Left ventricle myocardium inferior (tissue), 1 donor: ENCODE measurements at regions not wholly inside any gene's neighbourhood (a gene's known extent, or its start where the extent isn't known, plus 50 kb on each side); places are given as distances from the start of the nearest gene placed in this dataset.

Experiments used
- DNase-seq: peaks from one replicate; pipeline ENCODE4 v3.0.0-alpha.2; 2020
- H3K27ac ChIP-seq: fragments of 200-600 bp; replicated peaks from 2 replicates; pipeline ENCODE4 v1.8.0; 2021
- H3K27me3 ChIP-seq: fragments of 200-600 bp; 2 replicates; pipeline ENCODE4 v1.8.0; 2021; ENCODE audit warnings: low read depth
- H3K36me3 ChIP-seq: fragments of 200-600 bp; 2 replicates; pipeline ENCODE4 v1.8.0; 2021
- H3K4me1 ChIP-seq: fragments of 200-600 bp; 2 replicates; pipeline ENCODE4 v1.8.0; 2021
- H3K4me3 ChIP-seq: fragments of 200-600 bp; 2 replicates; pipeline ENCODE4 v1.8.0; 2021; ENCODE audit warnings: mild to moderate bottlenecking, moderate library complexity
- H3K9me3 ChIP-seq: fragments of 200-600 bp; replicated peaks from 2 replicates; pipeline ENCODE4 v1.8.0; 2021
- intact Hi-C: fragments of 100-400 bp; cut with micrococcal nuclease; formaldehyde crosslinking; loops from one replicate; pipeline ENCODE4 v1.11.0; 2022
- TF ChIP-seq, protein P1 (sequence below): fragments of 200-600 bp; IDR thresholded peaks from 2 replicates; pipeline ENCODE4 v1.8.0; 2021; ENCODE audit warnings: antibody characterized with exemption, mild to moderate bottlenecking, borderline replicate concordance
- donor health status: DM: no; HTN: yes; CAD: no; lungs with severe emphysema.

DNA sequence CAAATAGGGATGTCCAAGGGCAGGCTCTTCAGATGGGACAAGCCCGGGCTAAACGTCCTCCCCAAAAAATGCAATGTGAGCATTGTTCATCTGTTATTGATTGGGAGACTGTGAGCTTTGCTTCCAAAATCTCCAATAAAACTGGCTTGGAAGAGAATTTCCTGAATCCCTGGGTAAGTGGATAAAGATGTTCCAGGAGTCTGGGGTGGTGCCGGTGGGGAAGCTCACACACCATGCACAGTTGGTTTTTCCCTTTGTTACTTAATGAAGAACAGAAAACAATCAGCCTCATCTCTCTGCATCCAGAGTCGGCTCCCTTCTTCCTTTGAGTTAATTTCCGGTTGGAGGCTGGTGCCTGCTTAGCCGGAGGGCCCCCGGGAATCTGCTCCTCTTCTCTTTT is 72.1 kb upstream of the ZBTB40 start:
- no peak overlapping the region for H3K4me3 ChIP-seq
- TF ChIP-seq, protein P1, sequence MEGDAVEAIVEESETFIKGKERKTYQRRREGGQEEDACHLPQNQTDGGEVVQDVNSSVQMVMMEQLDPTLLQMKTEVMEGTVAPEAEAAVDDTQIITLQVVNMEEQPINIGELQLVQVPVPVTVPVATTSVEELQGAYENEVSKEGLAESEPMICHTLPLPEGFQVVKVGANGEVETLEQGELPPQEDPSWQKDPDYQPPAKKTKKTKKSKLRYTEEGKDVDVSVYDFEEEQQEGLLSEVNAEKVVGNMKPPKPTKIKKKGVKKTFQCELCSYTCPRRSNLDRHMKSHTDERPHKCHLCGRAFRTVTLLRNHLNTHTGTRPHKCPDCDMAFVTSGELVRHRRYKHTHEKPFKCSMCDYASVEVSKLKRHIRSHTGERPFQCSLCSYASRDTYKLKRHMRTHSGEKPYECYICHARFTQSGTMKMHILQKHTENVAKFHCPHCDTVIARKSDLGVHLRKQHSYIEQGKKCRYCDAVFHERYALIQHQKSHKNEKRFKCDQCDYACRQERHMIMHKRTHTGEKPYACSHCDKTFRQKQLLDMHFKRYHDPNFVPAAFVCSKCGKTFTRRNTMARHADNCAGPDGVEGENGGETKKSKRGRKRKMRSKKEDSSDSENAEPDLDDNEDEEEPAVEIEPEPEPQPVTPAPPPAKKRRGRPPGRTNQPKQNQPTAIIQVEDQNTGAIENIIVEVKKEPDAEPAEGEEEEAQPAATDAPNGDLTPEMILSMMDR, result no peak
- H3K27me3 ChIP-seq, result peaks cover 88% of the 10 kb centered on the region
- intact Hi-C loops, result no loop called here
- H3K36me3 ChIP-seq, result no peaks in the 10 kb centered on the region
- H3K9me3 ChIP-seq, result no peaks in the 10 kb centered on the region
- H3K4me1 ChIP-seq, result no peaks in the 10 kb centered on the region
- no peak for DNase-seq
- no peak overlapping the region for H3K27ac ChIP-seq

- peaks cover 88% of the 10 kb centered on the region for H3K27me3 ChIP-seq
- DNase-seq, result no peak
- intact Hi-C loops, result no loop called here
Measured at GRCh38 chr1:22380024-22380785, 71.4 kb upstream of the ZBTB40 start.

GRCh38 chr1:22383526-22384294 is 67.9 kb upstream of the ZBTB40 start:
- intact Hi-C loops, result no loop called here
- DNase-seq, result no peak
- Histone ChIP-seq H3K4me3 (no peak overlapping the region), H3K36me3 (no peaks in the 10 kb centered on the region), H3K9me3 (no peaks in the 10 kb centered on the region), H3K27ac (no peak overlapping the region), H3K4me1 (no peaks in the 10 kb centered on the region), H3K27me3 (peaks cover 98% of the 10 kb centered on the region)
- TF ChIP-seq, protein P1, result no peak

More at GRCh38 chr1:22380024-22380785, 71.4 kb upstream of the ZBTB40 start:
- H3K36me3 ChIP-seq, result no peaks in the 10 kb centered on the region
- no peaks in the 10 kb centered on the region for H3K9me3 ChIP-seq
- TF ChIP-seq, protein P1, result no peak
- H3K27ac ChIP-seq, result no peak overlapping the region
- H3K4me3 ChIP-seq, result no peak overlapping the region
- no peaks in the 10 kb centered on the region for H3K4me1 ChIP-seq

- no peak for DNase-seq
- peaks cover 98% of the 10 kb centered on the region for H3K27me3 ChIP-seq
Measured at GRCh38 chr1:22385537-22385936, 66.1 kb upstream of the ZBTB40 start.

GRCh38 chr1:22386774-22387173 is 64.9 kb upstream of the ZBTB40 start:
- DNase-seq, result no peak
- peaks cover 99% of the 10 kb centered on the region for H3K27me3 ChIP-seq
- intact Hi-C loops, result no loop called here

More at GRCh38 chr1:22385537-22385936, 66.1 kb upstream of the ZBTB40 start:
- intact Hi-C loops, result no loop called here
- Histone ChIP-seq H3K9me3 (no peaks in the 10 kb centered on the region), H3K27ac (no peak overlapping the region), H3K4me3 (no peak overlapping the region), H3K4me1 (no peaks in the 10 kb centered on the region), H3K36me3 (no peaks in the 10 kb centered on the region)
- TF ChIP-seq, protein P1, result no peak

More at GRCh38 chr1:22386774-22387173, 64.9 kb upstream of the ZBTB40 start:
- TF ChIP-seq, protein P1, result no peak
- Histone ChIP-seq H3K4me3 (no peak overlapping the region), H3K4me1 (no peaks in the 10 kb centered on the region), H3K27ac (no peak overlapping the region), H3K9me3 (no peaks in the 10 kb centered on the region), H3K36me3 (no peaks in the 10 kb centered on the region)
